ENCODE measurements at regions not wholly inside any gene's neighbourhood (a gene's known extent, or its start where the extent isn't known, plus 50 kb on each side); places are given as distances from the start of the nearest gene placed in this dataset.

DNA sequence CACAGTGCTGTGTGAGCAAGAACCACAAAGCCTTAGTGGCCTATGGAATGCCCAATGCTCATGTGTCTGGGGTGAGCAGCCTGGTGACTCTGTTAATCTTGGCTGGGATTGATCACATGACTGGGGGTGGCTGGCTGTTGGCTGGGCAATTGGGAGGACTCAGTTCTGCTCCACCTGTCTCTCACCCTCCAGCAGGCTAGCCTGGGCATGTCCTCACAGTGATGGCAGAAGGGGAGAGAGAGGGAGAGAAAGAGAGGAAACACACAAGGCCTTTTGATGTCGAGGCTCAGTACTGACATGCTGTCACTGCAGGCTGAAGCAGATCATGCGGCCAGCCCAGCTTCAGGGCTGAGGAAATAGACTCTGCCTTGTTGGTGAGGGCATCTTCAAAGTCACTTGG lies 136.8 kb downstream of the TBX5 start:
- ATAC-seq (ENCODE audit: low read depth) (no peak), DNase-seq (no peak)
- ChIA-PET CTCF (no interaction called here), POLR2A (no interaction called here)
- intact Hi-C loops (cut with micrococcal nuclease): no loop called here
- no peak overlapping the region for H3K4me2 ChIP-seq (replicated peaks; ENCODE audit: low read depth, low read length, poor library complexity, severe bottlenecking)
- H3K36me3 ChIP-seq (replicated peaks in 1 of 2; ENCODE audit: control extremely low read depth in 1 of 2, control insufficient read depth in 1 of 2, extremely low read depth in 1 of 2, insufficient read depth in 2 of 2, low read length in 1 of 2): no peaks in the 10 kb centered on the region
- no peaks in the 10 kb centered on the region for H3K4me1 ChIP-seq (ENCODE audit: control insufficient read depth in 2 of 2, insufficient read depth in 2 of 2, low read length in 2 of 2)
- Mint-ChIP-seq H3K4me1 (no peaks in the 10 kb centered on the region), H3K27me3 (peaks cover 11% of the 10 kb centered on the region), H3K9me3 (ENCODE audit: insufficient read depth) (no peaks in the 10 kb centered on the region), H3K27ac (no peak overlapping the region), H3K4me3 (no peak overlapping the region)
- no peak for TF ChIP-seq EZH2 (IDR thresholded peaks at IDR 0.05; ENCODE audit: borderline replicate concordance, insufficient read depth, low read depth, low read length, poor library complexity, severe bottlenecking)
- TF ChIP-seq, protein P1, sequence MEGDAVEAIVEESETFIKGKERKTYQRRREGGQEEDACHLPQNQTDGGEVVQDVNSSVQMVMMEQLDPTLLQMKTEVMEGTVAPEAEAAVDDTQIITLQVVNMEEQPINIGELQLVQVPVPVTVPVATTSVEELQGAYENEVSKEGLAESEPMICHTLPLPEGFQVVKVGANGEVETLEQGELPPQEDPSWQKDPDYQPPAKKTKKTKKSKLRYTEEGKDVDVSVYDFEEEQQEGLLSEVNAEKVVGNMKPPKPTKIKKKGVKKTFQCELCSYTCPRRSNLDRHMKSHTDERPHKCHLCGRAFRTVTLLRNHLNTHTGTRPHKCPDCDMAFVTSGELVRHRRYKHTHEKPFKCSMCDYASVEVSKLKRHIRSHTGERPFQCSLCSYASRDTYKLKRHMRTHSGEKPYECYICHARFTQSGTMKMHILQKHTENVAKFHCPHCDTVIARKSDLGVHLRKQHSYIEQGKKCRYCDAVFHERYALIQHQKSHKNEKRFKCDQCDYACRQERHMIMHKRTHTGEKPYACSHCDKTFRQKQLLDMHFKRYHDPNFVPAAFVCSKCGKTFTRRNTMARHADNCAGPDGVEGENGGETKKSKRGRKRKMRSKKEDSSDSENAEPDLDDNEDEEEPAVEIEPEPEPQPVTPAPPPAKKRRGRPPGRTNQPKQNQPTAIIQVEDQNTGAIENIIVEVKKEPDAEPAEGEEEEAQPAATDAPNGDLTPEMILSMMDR (IDR thresholded peaks at IDR 0.05): no peak
- no peak overlapping the region for H2AFZ ChIP-seq (ENCODE audit: insufficient read depth, low read depth, low read length, poor library complexity, severe bottlenecking)
- no peaks in the 10 kb centered on the region for H3K79me2 ChIP-seq (ENCODE audit: control insufficient read depth, insufficient read depth, low read length)
- H3K4me3 ChIP-seq (ENCODE audit: control extremely low read depth in 1 of 5, extremely low read depth in 1 of 5, insufficient read depth in 1 of 5, low read depth in 2 of 5, low read length in 4 of 5): no peak overlapping the region
- peaks cover 0 to 4% (median 0%) of the 10 kb centered on the region in 4 experiments for H3K27me3 ChIP-seq (replicated peaks in 1 of 4; ENCODE audit: control extremely low read depth in 1 of 4, control insufficient read depth in 3 of 4, insufficient read depth in 4 of 4, low read length in 3 of 4)
- no peak overlapping the region for H3K27ac ChIP-seq (ENCODE audit: low read length in 2 of 2)
- H4K20me1 ChIP-seq (ENCODE audit: control insufficient read depth, insufficient read depth, low read length, poor library complexity, severe bottlenecking): no peaks in the 10 kb centered on the region
- no peaks in the 10 kb centered on the region for H3K9me3 ChIP-seq (ENCODE audit: control extremely low read depth in 1 of 3, control insufficient read depth in 2 of 3, insufficient read depth in 1 of 3, low read length in 2 of 3)
- 57% methylated on average over 2 of the region's 2 CpGs for WGBS (ENCODE audit: insufficient coverage)
- H3K9ac ChIP-seq (ENCODE audit: low read length): no peak overlapping the region

DNA sequence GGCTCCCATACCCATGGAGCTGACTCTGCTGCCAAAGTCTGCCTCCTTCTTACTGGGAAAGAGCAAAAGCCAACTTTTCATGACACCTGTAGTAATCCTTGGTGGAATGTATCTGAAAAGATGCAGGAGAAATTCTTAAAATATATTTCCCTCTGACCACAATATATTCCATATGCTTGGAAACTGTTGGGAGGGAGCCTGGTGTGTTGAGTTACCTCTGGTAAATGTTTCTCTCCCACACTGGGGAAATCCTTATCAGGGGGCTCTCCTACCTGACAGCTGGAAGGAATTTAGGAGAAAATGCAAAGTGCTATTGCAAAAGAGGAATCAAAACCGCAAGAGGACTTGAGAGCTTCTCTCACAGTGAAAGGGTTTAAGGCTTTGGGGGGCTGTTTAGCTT lies 139.4 kb downstream of the TBX5 start:
- TF ChIP-seq, protein P1 (IDR thresholded peaks at IDR 0.05): no peak
- TF ChIP-seq EZH2 (IDR thresholded peaks at IDR 0.05; ENCODE audit: borderline replicate concordance, insufficient read depth, low read depth, low read length, poor library complexity, severe bottlenecking): no peak
- CTCF ChIA-PET: no interaction called here
- Mint-ChIP-seq H3K4me1 (no peaks in the 10 kb centered on the region), H3K27me3 (peaks cover 6% of the 10 kb centered on the region), H3K4me3 (no peak overlapping the region), H3K27ac (no peak overlapping the region), H3K9me3 (ENCODE audit: insufficient read depth) (peaks cover 2% of the 10 kb centered on the region)
- no peak overlapping the region for H2AFZ ChIP-seq (ENCODE audit: insufficient read depth, low read depth, low read length, poor library complexity, severe bottlenecking)
- 27% methylated on average over 1 of the region's 1 CpG for WGBS (ENCODE audit: insufficient coverage)
- no peaks in the 10 kb centered on the region for H3K9me3 ChIP-seq (ENCODE audit: control extremely low read depth in 1 of 3, control insufficient read depth in 2 of 3, insufficient read depth in 1 of 3, low read length in 2 of 3)
- H3K27me3 ChIP-seq (replicated peaks in 1 of 4; ENCODE audit: control extremely low read depth in 1 of 4, control insufficient read depth in 3 of 4, insufficient read depth in 4 of 4, low read length in 3 of 4): no peaks in the 10 kb centered on the region
- H3K4me1 ChIP-seq (ENCODE audit: control insufficient read depth in 2 of 2, insufficient read depth in 2 of 2, low read length in 2 of 2): no peaks in the 10 kb centered on the region
- H3K4me3 ChIP-seq (ENCODE audit: control extremely low read depth in 1 of 5, extremely low read depth in 1 of 5, insufficient read depth in 1 of 5, low read depth in 2 of 5, low read length in 4 of 5): no peak overlapping the region
- no peak overlapping the region for H3K9ac ChIP-seq (ENCODE audit: low read length)
- H3K36me3 ChIP-seq (replicated peaks in 1 of 2; ENCODE audit: control extremely low read depth in 1 of 2, control insufficient read depth in 1 of 2, extremely low read depth in 1 of 2, insufficient read depth in 2 of 2, low read length in 1 of 2): no peaks in the 10 kb centered on the region
- H3K79me2 ChIP-seq (ENCODE audit: control insufficient read depth, insufficient read depth, low read length): no peaks in the 10 kb centered on the region
- no peak overlapping the region for H3K4me2 ChIP-seq (replicated peaks; ENCODE audit: low read depth, low read length, poor library complexity, severe bottlenecking)
- no peak for DNase-seq
- POLR2A ChIA-PET: no interaction called here
- H3K27ac ChIP-seq (ENCODE audit: low read length in 2 of 2): no peak overlapping the region
- intact Hi-C loops (cut with micrococcal nuclease): no loop called here
- ATAC-seq (ENCODE audit: low read depth): no peak
- H4K20me1 ChIP-seq (ENCODE audit: control insufficient read depth, insufficient read depth, low read length, poor library complexity, severe bottlenecking): no peaks in the 10 kb centered on the region

All from B cell (primary cell).